CD4-positive, alpha-beta T cell treated with Interleukin-17A for 1 hour (primary cell): ENCODE measurements at regions not wholly inside any gene's neighbourhood (a gene's known extent, or its start where the extent isn't known, plus 50 kb on each side); places are given as distances from the start of the nearest gene placed in this dataset.

Source experiments
- DNase-seq: peaks from one replicate; pipeline ENCODE4 v3.0.0-alpha.2; 2020

GRCh38 chr7:41633690-41634089 lies 69.2 kb downstream of the INHBA start:
- no peak for DNase-seq

GRCh38 chr7:41630741-41631140 lies 72.1 kb downstream of the INHBA start:
- peak; percentile 5 for DNase-seq

GRCh38 chr7:41629711-41630111 lies 73.2 kb downstream of the INHBA start:
- DNase-seq = no peak

GRCh38 chr7:41628901-41629300 lies 74.0 kb downstream of the INHBA start:
- DNase-seq = no peak

GRCh38 chr7:41627645-41628298 lies 75.1 kb downstream of the INHBA start:
- DNase-seq = no peak

GRCh38 chr7:41624818-41625217 lies 78.1 kb downstream of the INHBA start:
- no peak for DNase-seq

GRCh38 chr7:41621953-41622831 lies 80.7 kb downstream of the INHBA start:
- no peak for DNase-seq

- no peak for DNase-seq
These were observed 84.9 kb downstream of the INHBA start for GRCh38 chr7:41617987-41618386.

GRCh38 chr7:41612798-41613197 lies 90.1 kb downstream of the INHBA start:
- no peak for DNase-seq

GRCh38 chr7:41612386-41612785 lies 90.5 kb downstream of the INHBA start:
- no peak for DNase-seq

- DNase-seq = no peak
These were observed 94.4 kb downstream of the INHBA start for GRCh38 chr7:41608447-41608846.

- DNase-seq = no peak
These were observed 98.9 kb downstream of the INHBA start for GRCh38 chr7:41603985-41604384.

GRCh38 chr7:41599760-41600159 lies 103.1 kb downstream of the INHBA start:
- no peak for DNase-seq

GRCh38 chr7:41592794-41593193 lies 110.1 kb downstream of the INHBA start:
- no peak for DNase-seq

GRCh38 chr7:41592236-41592635 lies 110.7 kb downstream of the INHBA start:
- no peak for DNase-seq

GRCh38 chr7:41590986-41591385 lies 111.9 kb downstream of the INHBA start:
- DNase-seq = no peak

GRCh38 chr7:41588341-41588740 lies 114.5 kb downstream of the INHBA start:
- no peak for DNase-seq

GRCh38 chr7:41586931-41587640 lies 115.8 kb downstream of the INHBA start:
- DNase-seq = no peak

GRCh38 chr7:41584746-41585145 lies 118.1 kb downstream of the INHBA start:
- DNase-seq = no peak

GRCh38 chr7:41582116-41582515 lies 120.8 kb downstream of the INHBA start:
- no peak for DNase-seq

- DNase-seq = no peak
These were observed 121.8 kb downstream of the INHBA start for GRCh38 chr7:41581041-41581440.

GRCh38 chr7:41579961-41580935 lies 122.6 kb downstream of the INHBA start:
- DNase-seq = no peak

- no peak for DNase-seq
These were observed 124.2 kb downstream of the INHBA start for GRCh38 chr7:41578700-41579099.
